ENCODE measurements at regions not wholly inside any gene's neighbourhood (a gene's known extent, or its start where the extent isn't known, plus 50 kb on each side); places are given as distances from the start of the nearest gene placed in this dataset.

- TF ChIP-seq ZNF384 (IDR thresholded peaks at IDR 0.05) (no peak), BHLHE40 (IDR thresholded peaks at IDR 0.05; ENCODE audit: borderline replicate concordance) (no peak), FOXM1 (IDR thresholded peaks at IDR 0.05; ENCODE audit: borderline replicate concordance) (no peak), SUZ12 (IDR thresholded peaks at IDR 0.05) (no peak), ELF4 (IDR thresholded peaks at IDR 0.05) (no peak), SP1 (IDR thresholded peaks at IDR 0.05) (no peak), NFRKB (IDR thresholded peaks at IDR 0.05) (no peak), HDGF (IDR thresholded peaks at IDR 0.05; ENCODE audit: borderline replicate concordance) (no peak), PKNOX1 (IDR thresholded peaks at IDR 0.05) (no peak), TARDBP (IDR thresholded peaks at IDR 0.05) (no peak), CTBP1 (IDR thresholded peaks at IDR 0.05; ENCODE audit: borderline replicate concordance) (no peak), FOXK2 (IDR thresholded peaks at IDR 0.05) (no peak)
Observed at GRCh38 chr12:107418981-107419380, 266.6 kb upstream of the PWP1 start.
